ENCODE measurements at regions not wholly inside any gene's neighbourhood (a gene's known extent, or its start where the extent isn't known, plus 50 kb on each side); places are given as distances from the start of the nearest gene placed in this dataset.

GRCh38 chr4:33187035-33187434, 2466.9 kb downstream of the PCDH7 start:
- DNase-seq (no peak), ATAC-seq (ENCODE audit: low read depth) (no peak)
- POLR2A ChIA-PET, result no interaction called here
- CTCF ChIA-PET, result no interaction called here
- Mint-ChIP-seq H3K9me3 (peaks cover 2% of the 10 kb centered on the region), H3K36me3 (ENCODE audit: low read depth) (no peaks in the 10 kb centered on the region), H3K4me1 (no peaks in the 10 kb centered on the region), H3K4me3 (no peak overlapping the region), H3K27me3 (no peaks in the 10 kb centered on the region), H3K27ac (no peak overlapping the region)
- intact Hi-C loops (cut with micrococcal nuclease), result no loop called here
- TF ChIP-seq CTCF (IDR thresholded peaks at IDR 0.05), result no peak

GRCh38 chr4:33188733-33189132, 2468.6 kb downstream of the PCDH7 start:
- no peak for TF ChIP-seq CTCF (IDR thresholded peaks at IDR 0.05)
- Mint-ChIP-seq H3K4me3 (no peak overlapping the region), H3K36me3 (ENCODE audit: low read depth) (no peaks in the 10 kb centered on the region), H3K9me3 (no peaks in the 10 kb centered on the region), H3K27me3 (no peaks in the 10 kb centered on the region), H3K4me1 (no peaks in the 10 kb centered on the region), H3K27ac (no peak overlapping the region)
- intact Hi-C loops (cut with micrococcal nuclease), result no loop called here
- DNase-seq, result no peak
- ChIA-PET CTCF (no interaction called here), POLR2A (no interaction called here)
- no peak for ATAC-seq (ENCODE audit: low read depth)

- no peak for DNase-seq
- Mint-ChIP-seq H3K27me3 (no peaks in the 10 kb centered on the region), H3K36me3 (ENCODE audit: low read depth) (no peaks in the 10 kb centered on the region), H3K9me3 (no peaks in the 10 kb centered on the region), H3K4me3 (no peak overlapping the region), H3K4me1 (no peaks in the 10 kb centered on the region), H3K27ac (no peak overlapping the region)
- no peak for ATAC-seq (ENCODE audit: low read depth)
- ChIA-PET CTCF (no interaction called here), POLR2A (no interaction called here)
- TF ChIP-seq CTCF (IDR thresholded peaks at IDR 0.05), result no peak
- intact Hi-C loops (cut with micrococcal nuclease), result no loop called here
Measured at GRCh38 chr4:33189169-33189568, 2469.0 kb downstream of the PCDH7 start.

- intact Hi-C loops (cut with micrococcal nuclease), result no loop called here
- ChIA-PET POLR2A (no interaction called here), CTCF (no interaction called here)
- no peaks in the 10 kb centered on the region for H3K4me1 Mint-ChIP-seq
- no peak for ATAC-seq (ENCODE audit: low read depth)
- no peaks in the 10 kb centered on the region for H3K36me3 Mint-ChIP-seq (ENCODE audit: low read depth)
- H3K4me3 Mint-ChIP-seq, result no peak overlapping the region
- H3K27ac Mint-ChIP-seq, result no peak overlapping the region
- DNase-seq, result no peak
- no peaks in the 10 kb centered on the region for H3K27me3 Mint-ChIP-seq
- no peaks in the 10 kb centered on the region for H3K9me3 Mint-ChIP-seq
- TF ChIP-seq CTCF (IDR thresholded peaks at IDR 0.05), result no peak
Measured at GRCh38 chr4:33193109-33193508, 2472.9 kb downstream of the PCDH7 start.

- no peak for TF ChIP-seq CTCF (IDR thresholded peaks at IDR 0.05)
- no peaks in the 10 kb centered on the region for H3K36me3 Mint-ChIP-seq (ENCODE audit: low read depth)
- no peaks in the 10 kb centered on the region for H3K4me1 Mint-ChIP-seq
- no peak overlapping the region for H3K27ac Mint-ChIP-seq
- H3K9me3 Mint-ChIP-seq, result peaks cover 4% of the 10 kb centered on the region
- H3K4me3 Mint-ChIP-seq, result no peak overlapping the region
- POLR2A ChIA-PET, result no interaction called here
- CTCF ChIA-PET, result no interaction called here
- H3K27me3 Mint-ChIP-seq, result no peaks in the 10 kb centered on the region
- DNase-seq (no peak), ATAC-seq (ENCODE audit: low read depth) (no peak)
- intact Hi-C loops (cut with micrococcal nuclease), result no loop called here
Measured at GRCh38 chr4:33200377-33200776, 2480.2 kb downstream of the PCDH7 start.

All from activated B cell treated with CpG ODN at 0.5 μM for 24 hours (primary cell).